ENCODE measurements at regions not wholly inside any gene's neighbourhood (a gene's known extent, or its start where the extent isn't known, plus 50 kb on each side); places are given as distances from the start of the nearest gene placed in this dataset.

DNA sequence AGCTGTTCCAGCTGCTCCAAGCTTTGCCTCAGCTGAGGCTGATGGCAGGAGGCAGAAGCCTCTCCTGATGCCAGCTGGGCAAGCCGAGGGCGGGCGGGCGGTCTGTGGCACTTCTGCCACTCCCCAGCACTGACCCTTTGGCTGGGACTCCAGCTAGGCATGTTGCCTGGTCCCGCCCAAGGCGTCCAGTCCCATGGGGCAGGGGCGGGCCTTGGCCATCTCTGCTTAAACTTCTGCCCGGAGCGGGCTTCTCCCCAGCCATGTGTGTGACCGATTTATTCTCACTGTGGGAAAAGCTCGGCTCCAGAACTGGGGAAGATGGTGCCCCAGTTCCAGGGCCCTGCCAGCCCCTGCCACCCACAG, 349.1 kb downstream of the SEC14L1 start:
- peak in 1 of 2 donors; percentile 57 for DNase-seq (ENCODE audit: low spot score in 2 of 2)
- H3K4me3 ChIP-seq, result no peak overlapping the region

GRCh38 chr17:77490361-77491183, 349.8 kb downstream of the SEC14L1 start:
- Histone ChIP-seq H3K4me3 (no peak overlapping the region), H3K27me3 (no peaks in the 10 kb centered on the region), H3K9me3 (no peaks in the 10 kb centered on the region), H3K27ac (peak overlapping the region in 1 of 2 donors; percentile 78), H3K4me1 (peaks cover 9% of the 10 kb centered on the region in 2 donors), H3K36me3 (peaks cover 3% of the 10 kb centered on the region)
- intact Hi-C loops (cut with DNase I; ENCODE audit: low total_unique reads), result no loop called here
- DNase-seq (ENCODE audit: low spot score in 2 of 2), result no peak
- TF ChIP-seq CTCF (IDR thresholded peaks at IDR 0.05) (no peak), POLR2AphosphoS5 (IDR thresholded peaks at IDR 0.05) (no peak), POLR2A (IDR thresholded peaks at IDR 0.05) (no peak)

More for the DNA sequence above, 349.1 kb downstream of the SEC14L1 start:
- TF ChIP-seq CTCF (IDR thresholded peaks at IDR 0.05), result no peak
- peak in 1 of 3 donors; percentile 58 for TF ChIP-seq POLR2AphosphoS5 (IDR thresholded peaks at IDR 0.05)
- no peak for TF ChIP-seq POLR2A (IDR thresholded peaks at IDR 0.05)
- Histone ChIP-seq H3K9me3 (no peaks in the 10 kb centered on the region), H3K27ac (peak overlapping the region; percentile 36 to 78), H3K4me1 (peaks cover 9% of the 10 kb centered on the region in 2 donors), H3K36me3 (peaks cover 3% of the 10 kb centered on the region), H3K27me3 (no peaks in the 10 kb centered on the region)
- intact Hi-C loops (cut with DNase I; ENCODE audit: low total_unique reads), result loop anchor here (10.0 kb wide), 1 partner anchor 55 kb away; no protein-coding TSS in a partner anchor

- DNase-seq (ENCODE audit: low spot score in 2 of 2), result no peak
- no peak for TF ChIP-seq POLR2AphosphoS5 (IDR thresholded peaks at IDR 0.05)
- no peak for TF ChIP-seq CTCF (IDR thresholded peaks at IDR 0.05)
- TF ChIP-seq POLR2A (IDR thresholded peaks at IDR 0.05), result no peak
- no peaks in the 10 kb centered on the region for H3K9me3 ChIP-seq
- intact Hi-C loops (cut with DNase I; ENCODE audit: low total_unique reads), result no loop called here
- peaks cover 3% of the 10 kb centered on the region for H3K36me3 ChIP-seq
- peak overlapping the region in 1 of 2 donors; percentile 9 for H3K27ac ChIP-seq
- peaks cover 9% of the 10 kb centered on the region in 2 donors for H3K4me1 ChIP-seq
- no peaks in the 10 kb centered on the region for H3K27me3 ChIP-seq
- no peak overlapping the region for H3K4me3 ChIP-seq
These were observed 351.2 kb downstream of the SEC14L1 start for GRCh38 chr17:77491921-77492445.

- no peak for TF ChIP-seq CTCF (IDR thresholded peaks at IDR 0.05)
- no peak for TF ChIP-seq POLR2AphosphoS5 (IDR thresholded peaks at IDR 0.05)
- TF ChIP-seq POLR2A (IDR thresholded peaks at IDR 0.05), result no peak
- Histone ChIP-seq H3K36me3 (peaks cover 3% of the 10 kb centered on the region), H3K4me3 (no peak overlapping the region), H3K27ac (peak overlapping the region in 1 of 2 donors; percentile 9), H3K4me1 (peaks cover 9% of the 10 kb centered on the region in 2 donors), H3K9me3 (no peaks in the 10 kb centered on the region), H3K27me3 (no peaks in the 10 kb centered on the region)
- DNase-seq (ENCODE audit: low spot score in 2 of 2), result no peak
- intact Hi-C loops (cut with DNase I; ENCODE audit: low total_unique reads), result no loop called here
These were observed 351.9 kb downstream of the SEC14L1 start for GRCh38 chr17:77492446-77493237.

Measured in breast epithelium (tissue), 4 donors.